ENCODE measurements at regions not wholly inside any gene's neighbourhood (a gene's known extent, or its start where the extent isn't known, plus 50 kb on each side); places are given as distances from the start of the nearest gene placed in this dataset.
A peak's percentile ranks its signal among the peaks of the same experiment; 100 is the strongest.

GRCh38 chr2:64828261-64828660 lies 160.9 kb upstream of the SLC1A4 start:
- Histone ChIP-seq H3K9ac (ENCODE audit: low read length) (no peak overlapping the region), H2AFZ (ENCODE audit: low read length) (no peak overlapping the region), H3K27me3 (ENCODE audit: insufficient read depth, low read length) (no peaks in the 10 kb centered on the region), H3F3A (ENCODE audit: insufficient read depth, low read length) (no peaks in the 10 kb centered on the region), H3K9me2 (ENCODE audit: low read depth, low read length) (no peaks in the 10 kb centered on the region), H3K27ac (ENCODE audit: low read depth, low read length, poor library complexity, severe bottlenecking) (no peak overlapping the region), H3K36me3 (ENCODE audit: insufficient read depth, low read length) (no peaks in the 10 kb centered on the region), H3K9me3 (ENCODE audit: low read length) (no peaks in the 10 kb centered on the region), H4K20me1 (ENCODE audit: insufficient read depth, low read length) (no peaks in the 10 kb centered on the region), H3K4me1 (ENCODE audit: insufficient read depth, low read length, severe bottlenecking) (peaks cover 26% of the 10 kb centered on the region), H3K4me3 (ENCODE audit: low read depth, low read length, poor library complexity, severe bottlenecking) (no peak overlapping the region), H3K79me2 (ENCODE audit: insufficient read depth, low read length) (no peaks in the 10 kb centered on the region), H3K4me2 (ENCODE audit: low read length) (no peak overlapping the region)
- TF ChIP-seq CTCF (IDR thresholded peaks at IDR 0.05; ENCODE audit: low read length) (no peak), EZH2 (IDR thresholded peaks at IDR 0.05; ENCODE audit: borderline replicate concordance, low read length) (no peak)

- Histone ChIP-seq H3F3A (ENCODE audit: insufficient read depth, low read length) (no peaks in the 10 kb centered on the region), H3K9ac (ENCODE audit: low read length) (no peak overlapping the region), H3K9me3 (ENCODE audit: low read length) (no peaks in the 10 kb centered on the region), H4K20me1 (ENCODE audit: insufficient read depth, low read length) (no peaks in the 10 kb centered on the region), H3K4me2 (ENCODE audit: low read length) (no peak overlapping the region), H3K27me3 (ENCODE audit: insufficient read depth, low read length) (no peaks in the 10 kb centered on the region), H3K27ac (ENCODE audit: low read depth, low read length, poor library complexity, severe bottlenecking) (no peak overlapping the region), H3K36me3 (ENCODE audit: insufficient read depth, low read length) (no peaks in the 10 kb centered on the region), H3K79me2 (ENCODE audit: insufficient read depth, low read length) (no peaks in the 10 kb centered on the region), H2AFZ (ENCODE audit: low read length) (no peak overlapping the region), H3K4me3 (ENCODE audit: low read depth, low read length, poor library complexity, severe bottlenecking) (no peak overlapping the region), H3K4me1 (ENCODE audit: insufficient read depth, low read length, severe bottlenecking) (peaks cover 26% of the 10 kb centered on the region), H3K9me2 (ENCODE audit: low read depth, low read length) (no peaks in the 10 kb centered on the region)
- TF ChIP-seq CTCF (IDR thresholded peaks at IDR 0.05; ENCODE audit: low read length) (no peak), EZH2 (IDR thresholded peaks at IDR 0.05; ENCODE audit: borderline replicate concordance, low read length) (no peak)
Observed at GRCh38 chr2:64829525-64829924, 159.7 kb upstream of the SLC1A4 start.

DNA sequence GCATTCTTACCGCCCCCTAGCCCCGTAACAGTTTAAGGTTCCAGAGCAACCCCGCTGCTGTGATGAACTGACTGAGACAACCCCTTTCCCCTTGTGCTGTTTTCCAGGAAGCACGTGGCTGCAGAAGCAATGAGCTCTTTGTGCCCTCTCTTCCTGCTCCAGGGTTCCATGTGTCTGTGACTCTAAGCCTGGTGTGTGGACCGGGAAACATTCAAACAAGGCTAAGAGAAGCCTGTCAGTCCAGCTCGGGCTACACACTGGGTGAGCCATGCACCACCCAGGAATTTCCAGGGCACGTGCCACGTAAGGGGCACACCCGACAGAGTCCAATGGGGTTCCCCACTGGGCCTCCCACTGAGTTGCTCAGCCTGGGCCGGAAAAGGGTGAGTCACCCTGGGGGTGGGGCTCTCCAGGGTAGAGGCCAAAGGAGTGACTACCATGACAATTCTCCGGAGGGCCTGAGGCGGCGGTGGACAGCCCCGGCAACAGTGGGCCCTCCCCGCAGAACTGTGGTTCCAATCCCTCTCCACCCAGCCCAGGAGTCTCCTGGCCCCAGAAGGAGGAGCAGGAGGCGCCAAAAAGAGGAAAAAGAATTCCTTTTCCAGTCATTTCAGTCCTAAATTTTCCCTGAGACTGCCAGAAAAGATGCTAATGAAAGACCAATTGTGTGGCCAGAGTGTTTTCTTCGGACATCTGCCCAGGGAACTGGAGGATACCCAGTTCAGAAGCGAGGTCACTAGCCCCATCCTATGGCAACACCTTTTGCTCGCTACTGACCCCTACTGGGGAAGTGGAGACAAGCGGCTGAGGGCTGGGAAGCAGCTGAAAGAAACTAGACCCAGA lies 157.8 kb upstream of the SLC1A4 start:
- peaks cover 14% of the 10 kb centered on the region for H3K4me1 ChIP-seq (ENCODE audit: insufficient read depth, low read length, severe bottlenecking)
- no peaks in the 10 kb centered on the region for H4K20me1 ChIP-seq (ENCODE audit: insufficient read depth, low read length)
- H3K27me3 ChIP-seq (ENCODE audit: insufficient read depth, low read length), result no peaks in the 10 kb centered on the region
- H3K36me3 ChIP-seq (ENCODE audit: insufficient read depth, low read length), result no peaks in the 10 kb centered on the region
- peak overlapping the region; percentile 43 for H3K4me2 ChIP-seq (ENCODE audit: low read length)
- H3K27ac ChIP-seq (ENCODE audit: low read depth, low read length, poor library complexity, severe bottlenecking), result peak overlapping the region; percentile 33
- no peak for TF ChIP-seq EZH2 (IDR thresholded peaks at IDR 0.05; ENCODE audit: borderline replicate concordance, low read length)
- peak; percentile 97 for TF ChIP-seq CTCF (IDR thresholded peaks at IDR 0.05; ENCODE audit: low read length)
- H3K9me2 ChIP-seq (ENCODE audit: low read depth, low read length), result no peaks in the 10 kb centered on the region
- no peaks in the 10 kb centered on the region for H3F3A ChIP-seq (ENCODE audit: insufficient read depth, low read length)
- peak overlapping the region; percentile 28; the same call in 1 of the 2 replicates for H3K9ac ChIP-seq (ENCODE audit: low read length)
- peak overlapping the region; percentile 15 for H3K4me3 ChIP-seq (ENCODE audit: low read depth, low read length, poor library complexity, severe bottlenecking)
- no peaks in the 10 kb centered on the region for H3K9me3 ChIP-seq (ENCODE audit: low read length)
- H3K79me2 ChIP-seq (ENCODE audit: insufficient read depth, low read length), result no peaks in the 10 kb centered on the region
- peak overlapping the region; percentile 17 for H2AFZ ChIP-seq (ENCODE audit: low read length)

Data from OCI-LY1 (cell line).